HUES64 (cell line): ENCODE measurements at regions not wholly inside any gene's neighbourhood (a gene's known extent, or its start where the extent isn't known, plus 50 kb on each side); places are given as distances from the start of the nearest gene placed in this dataset.

Experiments
- H3K27ac ChIP-seq: 2 replicates; pipeline ENCODE4 v1.7.0; 2013; ENCODE audit warnings: low read depth, low read length, inconsistent platforms
- H3K27me3 ChIP-seq: 2 replicates; pipeline ENCODE4 v1.6.1; 2013; ENCODE audit warnings: mild to moderate bottlenecking, low read length; ENCODE audit not compliant: insufficient read depth
- H3K36me3 ChIP-seq: 2 replicates; pipeline ENCODE4 v1.6.1; 2013; ENCODE audit warnings: mild to moderate bottlenecking, low read length; ENCODE audit not compliant: insufficient read depth
- H3K4me1 ChIP-seq: 2 replicates; pipeline ENCODE4 v1.6.1; 2013; ENCODE audit warnings: mild to moderate bottlenecking, low read length, moderate library complexity; ENCODE audit not compliant: insufficient read depth
- H3K4me3 ChIP-seq: 2 replicates; pipeline ENCODE4 v1.5.1; 2013; ENCODE audit warnings: mild to moderate bottlenecking, low read length, moderate library complexity
- H3K9ac ChIP-seq: 2 replicates; pipeline ENCODE4 v1.6.1; 2013; ENCODE audit warnings: mild to moderate bottlenecking, low read depth, low read length
- H3K9me3 ChIP-seq: 2 replicates; pipeline ENCODE4 v1.6.1; 2013; ENCODE audit warnings: low read depth, low read length; ENCODE audit not compliant: insufficient read depth
- WGBS: fragments of 150-250, 120-280 bp; methylation state at CpG from one replicate; pipeline ENCODE4 v1.1.7; 2013; ENCODE audit warnings: missing lambda C conversion rate; 5-methylcytosine and 5-hydroxymethylcytosine counted together

DNA sequence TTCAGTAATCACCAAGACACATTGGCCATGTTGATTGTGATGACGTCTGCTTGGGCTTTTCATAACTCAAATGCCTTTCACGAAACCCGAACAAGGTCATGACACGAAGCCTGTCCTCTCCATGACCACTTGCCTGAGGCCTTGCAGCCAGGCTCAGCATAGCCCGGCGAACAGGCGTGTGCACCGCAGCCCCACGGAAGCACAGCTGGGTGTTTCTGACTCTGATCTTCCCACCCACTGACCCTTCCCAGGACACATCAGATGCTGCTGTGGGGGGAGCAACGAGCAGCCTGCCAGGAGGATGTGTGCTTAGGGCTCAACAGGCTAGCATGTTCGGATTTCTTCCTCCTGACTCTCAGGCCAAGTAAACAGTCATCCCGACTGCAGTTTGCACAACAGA lies 369.4 kb upstream of the SALL3 start:
- Histone ChIP-seq H3K36me3 (no peaks in the 10 kb centered on the region), H3K9ac (no peak overlapping the region), H3K27me3 (no peaks in the 10 kb centered on the region), H3K9me3 (no peaks in the 10 kb centered on the region), H3K4me1 (no peaks in the 10 kb centered on the region), H3K4me3 (no peak overlapping the region), H3K27ac (no peak overlapping the region)
- WGBS = 94% methylated on average over 12 of the region's 12 CpGs

GRCh38 chr18:78611201-78611800 lies 368.3 kb upstream of the SALL3 start:
- 96% methylated on average over 15 of the region's 16 CpGs for WGBS
- H3K9ac ChIP-seq = no peak overlapping the region
- H3K4me3 ChIP-seq = no peak overlapping the region
- H3K27me3 ChIP-seq = no peaks in the 10 kb centered on the region
- no peak overlapping the region for H3K27ac ChIP-seq
- H3K4me1 ChIP-seq = no peaks in the 10 kb centered on the region
- H3K9me3 ChIP-seq = peaks cover 3% of the 10 kb centered on the region; the same call in 1 of the 2 replicates
- H3K36me3 ChIP-seq = no peaks in the 10 kb centered on the region

DNA sequence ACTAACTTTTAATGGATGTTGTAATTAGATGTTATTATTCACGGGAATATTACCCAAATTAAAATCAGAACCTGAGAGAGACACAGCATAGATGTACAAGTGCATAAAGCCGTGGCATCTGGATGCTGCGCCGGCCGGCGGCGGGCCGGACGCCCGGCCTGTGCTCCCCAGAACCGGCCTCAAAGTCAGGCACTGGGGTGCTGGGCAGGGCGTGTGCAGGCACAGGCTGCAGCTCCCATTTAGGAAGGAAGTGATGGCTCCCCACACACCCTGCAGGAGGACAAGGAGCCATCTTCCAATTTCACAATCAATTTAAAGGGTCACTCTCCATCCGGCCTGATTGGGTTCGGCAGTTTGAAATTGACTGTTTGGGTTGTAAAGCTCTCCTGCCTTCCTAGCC lies 367.7 kb upstream of the SALL3 start:
- WGBS = 95% methylated on average over 14 of the region's 14 CpGs
- peaks cover 7% of the 10 kb centered on the region; the same call in 1 of the 2 replicates for H3K9me3 ChIP-seq
- H3K4me1 ChIP-seq = no peaks in the 10 kb centered on the region
- H3K27ac ChIP-seq = no peak overlapping the region
- H3K4me3 ChIP-seq = no peak overlapping the region
- H3K36me3 ChIP-seq = no peaks in the 10 kb centered on the region
- H3K9ac ChIP-seq = no peak overlapping the region
- no peaks in the 10 kb centered on the region for H3K27me3 ChIP-seq

- WGBS = 98% methylated on average over 7 of the region's 7 CpGs
- H3K4me3 ChIP-seq = no peak overlapping the region
- no peak overlapping the region for H3K9ac ChIP-seq
- H3K27me3 ChIP-seq = no peaks in the 10 kb centered on the region
- peaks cover 7% of the 10 kb centered on the region; the same call in 1 of the 2 replicates for H3K9me3 ChIP-seq
- H3K4me1 ChIP-seq = no peaks in the 10 kb centered on the region
- H3K36me3 ChIP-seq = no peaks in the 10 kb centered on the region
- no peak overlapping the region for H3K27ac ChIP-seq
Observed at GRCh38 chr18:78612318-78612717, 367.3 kb upstream of the SALL3 start.

- Histone ChIP-seq H3K9ac (no peak overlapping the region), H3K4me3 (no peak overlapping the region), H3K36me3 (no peaks in the 10 kb centered on the region), H3K9me3 (peaks cover 7% of the 10 kb centered on the region; the same call in 1 of the 2 replicates), H3K4me1 (no peaks in the 10 kb centered on the region), H3K27ac (no peak overlapping the region), H3K27me3 (no peaks in the 10 kb centered on the region)
- WGBS = 88% methylated on average over 13 of the region's 13 CpGs
Observed at GRCh38 chr18:78612801-78613200, 366.8 kb upstream of the SALL3 start.

DNA sequence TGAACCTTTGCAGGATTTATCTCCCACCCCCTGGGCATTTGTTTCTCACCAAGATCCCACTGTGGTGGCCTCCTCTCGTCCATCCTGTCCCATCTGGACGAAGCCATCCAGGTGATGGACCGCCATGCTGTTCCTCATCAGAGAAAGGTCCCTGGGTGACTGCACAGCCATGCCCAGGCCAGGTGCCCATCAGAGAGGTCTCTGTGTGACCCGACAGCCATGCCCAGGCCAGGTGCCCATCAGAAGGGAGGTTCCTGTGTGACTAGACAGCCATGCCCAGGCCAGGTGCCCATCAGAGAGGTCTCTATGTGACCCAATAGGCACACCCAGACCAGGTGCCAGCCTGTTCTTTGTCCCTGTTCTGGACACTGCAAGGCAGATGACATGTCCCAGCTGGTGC lies 360.9 kb upstream of the SALL3 start:
- H3K4me3 ChIP-seq = no peak overlapping the region
- H3K27ac ChIP-seq = no peak overlapping the region
- no peaks in the 10 kb centered on the region for H3K27me3 ChIP-seq
- H3K36me3 ChIP-seq = no peaks in the 10 kb centered on the region
- H3K9ac ChIP-seq = no peak overlapping the region
- H3K9me3 ChIP-seq = peaks cover 7% of the 10 kb centered on the region; the same call in 1 of the 2 replicates
- no peaks in the 10 kb centered on the region for H3K4me1 ChIP-seq
- 92% methylated on average over 4 of the region's 4 CpGs for WGBS

DNA sequence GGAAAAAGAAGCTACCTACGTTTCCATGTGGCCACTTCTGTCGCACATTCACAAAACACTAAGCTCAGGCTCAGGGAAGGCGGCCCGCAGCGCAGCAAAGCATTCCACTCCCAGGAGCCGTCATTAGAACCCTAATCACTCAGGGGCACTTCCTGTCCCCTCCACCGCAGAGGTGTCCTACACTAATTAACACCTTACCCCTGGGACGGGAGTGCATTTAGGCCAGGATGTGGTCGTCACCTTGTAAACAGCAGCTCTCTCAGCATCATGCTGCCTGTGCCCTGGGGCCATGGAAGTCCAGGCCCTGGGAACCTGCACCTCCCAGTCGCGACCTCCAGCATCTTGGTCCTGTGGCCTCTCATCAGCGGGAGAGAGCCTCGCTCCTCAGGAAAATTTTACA lies 359.8 kb upstream of the SALL3 start:
- 63% methylated on average over 13 of the region's 13 CpGs for WGBS
- Histone ChIP-seq H3K36me3 (no peaks in the 10 kb centered on the region), H3K9me3 (peaks cover 7% of the 10 kb centered on the region; the same call in 1 of the 2 replicates), H3K4me1 (peaks cover 5% of the 10 kb centered on the region), H3K27ac (no peak overlapping the region), H3K27me3 (no peaks in the 10 kb centered on the region), H3K4me3 (no peak overlapping the region), H3K9ac (no peak overlapping the region)

DNA sequence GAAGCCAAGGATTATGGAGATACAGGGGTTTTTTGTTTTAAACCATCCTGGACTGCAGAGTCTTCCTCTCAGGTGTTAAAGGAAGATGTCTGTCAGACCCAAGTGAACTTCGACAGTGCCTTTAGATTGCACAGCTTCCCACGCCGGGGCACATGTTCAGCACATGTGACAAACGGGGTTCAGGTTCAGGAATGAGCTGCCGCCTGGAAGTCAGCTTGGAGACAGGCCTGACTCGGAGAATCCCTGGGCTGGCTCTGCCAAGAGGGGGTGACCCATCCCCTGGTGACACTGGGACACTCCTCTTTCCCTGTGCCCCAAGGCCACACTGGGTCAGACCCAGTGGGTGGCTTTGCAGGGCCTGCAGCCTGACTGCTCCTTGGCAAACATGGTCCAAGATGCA lies 359.3 kb upstream of the SALL3 start:
- no peak overlapping the region for H3K9ac ChIP-seq
- peaks cover 6% of the 10 kb centered on the region for H3K4me1 ChIP-seq
- 95% methylated on average over 6 of the region's 6 CpGs for WGBS
- no peak overlapping the region for H3K4me3 ChIP-seq
- peaks cover 7% of the 10 kb centered on the region; the same call in 1 of the 2 replicates for H3K9me3 ChIP-seq
- H3K36me3 ChIP-seq = no peaks in the 10 kb centered on the region
- H3K27ac ChIP-seq = no peak overlapping the region
- no peaks in the 10 kb centered on the region for H3K27me3 ChIP-seq

GRCh38 chr18:78621141-78621755 lies 358.4 kb upstream of the SALL3 start:
- Histone ChIP-seq H3K36me3 (no peaks in the 10 kb centered on the region), H3K9me3 (peaks cover 5% of the 10 kb centered on the region; the same call in 1 of the 2 replicates), H3K9ac (no peak overlapping the region), H3K27ac (no peak overlapping the region), H3K27me3 (no peaks in the 10 kb centered on the region), H3K4me1 (peaks cover 6% of the 10 kb centered on the region), H3K4me3 (no peak overlapping the region)
- WGBS = 97% methylated on average over 9 of the region's 9 CpGs

DNA sequence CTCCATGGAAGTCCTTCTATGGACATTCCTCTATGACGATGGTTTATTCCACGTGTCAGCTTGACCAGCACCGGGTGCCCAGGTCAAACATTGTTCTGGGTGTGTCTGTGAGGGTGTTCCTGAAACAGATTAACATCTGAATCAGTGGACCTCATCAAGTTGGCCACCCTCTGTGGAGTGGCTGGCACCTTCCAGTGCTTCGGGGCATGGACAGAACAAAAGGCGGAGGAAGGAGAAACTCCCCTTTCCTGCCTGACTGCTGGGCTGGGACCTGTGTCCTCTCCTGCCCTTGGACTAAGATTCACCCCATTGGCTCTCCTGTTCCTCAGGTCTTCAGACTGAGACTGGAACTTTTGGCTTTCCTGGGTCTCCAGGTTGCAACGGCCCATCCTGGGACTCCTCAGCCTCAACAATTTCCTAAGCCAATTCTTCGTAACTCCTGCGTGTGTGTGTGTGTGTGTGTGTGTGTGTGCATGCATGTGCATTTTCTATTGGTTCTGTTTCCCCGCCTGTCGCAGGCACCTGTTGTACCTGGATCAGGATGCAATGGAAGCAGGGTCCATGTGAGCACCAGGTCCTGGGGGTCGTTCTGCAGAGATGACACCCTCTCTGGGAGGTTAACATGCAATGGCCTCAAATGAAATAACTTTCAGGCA lies 357.2 kb upstream of the SALL3 start:
- Histone ChIP-seq H3K4me1 (peaks cover 6% of the 10 kb centered on the region), H3K9ac (no peak overlapping the region), H3K9me3 (no peaks in the 10 kb centered on the region), H3K27ac (no peak overlapping the region), H3K4me3 (no peak overlapping the region), H3K36me3 (no peaks in the 10 kb centered on the region), H3K27me3 (no peaks in the 10 kb centered on the region)
- 78% methylated on average over 10 of the region's 11 CpGs for WGBS

- Histone ChIP-seq H3K9ac (no peak overlapping the region), H3K9me3 (no peaks in the 10 kb centered on the region), H3K4me3 (no peak overlapping the region), H3K27me3 (no peaks in the 10 kb centered on the region), H3K4me1 (peaks cover 6% of the 10 kb centered on the region), H3K36me3 (no peaks in the 10 kb centered on the region), H3K27ac (no peak overlapping the region)
- WGBS = 90% methylated on average over 16 of the region's 16 CpGs
Observed at GRCh38 chr18:78622907-78623541, 356.6 kb upstream of the SALL3 start.
